ENCODE measurements at regions not wholly inside any gene's neighbourhood (a gene's known extent, or its start where the extent isn't known, plus 50 kb on each side); places are given as distances from the start of the nearest gene placed in this dataset.

DNA sequence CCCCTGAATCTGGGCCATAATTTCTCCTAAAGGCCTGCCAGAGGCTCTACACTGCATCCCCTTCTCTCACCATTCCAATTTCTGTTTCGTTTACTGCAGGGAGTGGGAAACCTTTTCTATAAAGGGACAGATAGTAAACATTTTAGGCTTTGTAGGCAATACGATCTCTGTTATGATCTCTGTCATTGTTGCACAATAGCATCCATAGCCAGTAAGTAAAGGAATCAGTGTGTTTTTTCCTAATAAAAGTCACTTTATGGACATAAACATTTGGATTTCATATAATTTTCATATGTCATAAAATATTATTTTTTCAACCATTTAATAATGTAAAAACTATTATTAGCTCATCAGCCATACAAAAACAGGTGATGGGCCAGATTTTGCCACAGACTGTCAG lies 531.7 kb downstream of the DSC3 start:
- TF ChIP-seq ZNF175 (tag by site-specific recombination; IDR thresholded peaks at IDR 0.05) (no peak), ZNF670 (tag by site-specific recombination; IDR thresholded peaks at IDR 0.05; ENCODE audit: low read depth) (no peak), ZNF544 (tag by site-specific recombination; IDR thresholded peaks at IDR 0.05) (no peak), HOXA7 (CRISPR knock-in tag; IDR thresholded peaks at IDR 0.05; ENCODE audit: borderline replicate concordance) (no peak), ZNF274 (IDR thresholded peaks at IDR 0.05; ENCODE audit: low read length) (no peak), ZNF274 (tag by site-specific recombination; IDR thresholded peaks at IDR 0.05; ENCODE audit: borderline replicate concordance) (no peak), IKZF3 (tag by site-specific recombination; IDR thresholded peaks at IDR 0.05) (no peak), MEIS1 (CRISPR knock-in tag; IDR thresholded peaks at IDR 0.05; ENCODE audit: borderline replicate concordance) (no peak), ZNF341 (tag by site-specific recombination; IDR thresholded peaks at IDR 0.05; ENCODE audit: low read depth) (no peak)
- TF ChIP-seq, protein P1, sequence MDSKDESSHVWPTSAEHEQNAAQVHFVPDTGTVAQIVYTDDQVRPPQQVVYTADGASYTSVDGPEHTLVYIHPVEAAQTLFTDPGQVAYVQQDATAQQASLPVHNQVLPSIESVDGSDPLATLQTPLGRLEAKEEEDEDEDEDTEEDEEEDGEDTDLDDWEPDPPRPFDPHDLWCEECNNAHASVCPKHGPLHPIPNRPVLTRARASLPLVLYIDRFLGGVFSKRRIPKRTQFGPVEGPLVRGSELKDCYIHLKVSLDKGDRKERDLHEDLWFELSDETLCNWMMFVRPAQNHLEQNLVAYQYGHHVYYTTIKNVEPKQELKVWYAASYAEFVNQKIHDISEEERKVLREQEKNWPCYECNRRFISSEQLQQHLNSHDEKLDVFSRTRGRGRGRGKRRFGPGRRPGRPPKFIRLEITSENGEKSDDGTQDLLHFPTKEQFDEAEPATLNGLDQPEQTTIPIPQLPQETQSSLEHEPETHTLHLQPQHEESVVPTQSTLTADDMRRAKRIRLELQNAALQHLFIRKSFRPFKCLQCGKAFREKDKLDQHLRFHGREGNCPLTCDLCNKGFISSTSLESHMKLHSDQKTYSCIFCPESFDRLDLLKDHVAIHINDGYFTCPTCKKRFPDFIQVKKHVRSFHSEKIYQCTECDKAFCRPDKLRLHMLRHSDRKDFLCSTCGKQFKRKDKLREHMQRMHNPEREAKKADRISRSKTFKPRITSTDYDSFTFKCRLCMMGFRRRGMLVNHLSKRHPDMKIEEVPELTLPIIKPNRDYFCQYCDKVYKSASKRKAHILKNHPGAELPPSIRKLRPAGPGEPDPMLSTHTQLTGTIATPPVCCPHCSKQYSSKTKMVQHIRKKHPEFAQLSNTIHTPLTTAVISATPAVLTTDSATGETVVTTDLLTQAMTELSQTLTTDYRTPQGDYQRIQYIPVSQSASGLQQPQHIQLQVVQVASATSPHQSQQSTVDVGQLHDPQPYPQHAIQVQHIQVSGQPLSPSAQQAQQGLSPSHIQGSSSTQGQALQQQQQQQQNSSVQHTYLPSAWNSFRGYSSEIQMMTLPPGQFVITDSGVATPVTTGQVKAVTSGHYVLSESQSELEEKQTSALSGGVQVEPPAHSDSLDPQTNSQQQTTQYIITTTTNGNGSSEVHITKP (tag by site-specific recombination; IDR thresholded peaks at IDR 0.05): no peak
